ENCODE measurements at regions not wholly inside any gene's neighbourhood (a gene's known extent, or its start where the extent isn't known, plus 50 kb on each side); places are given as distances from the start of the nearest gene placed in this dataset.

GRCh38 chr13:105552078-105552477, 983.4 kb downstream of the EFNB2 start:
- H3K4me1 Mint-ChIP-seq: no peaks in the 10 kb centered on the region
- H3K4me1 ChIP-seq (ENCODE audit: control insufficient read depth, insufficient read depth, low read length): no peaks in the 10 kb centered on the region
- no peak for TF ChIP-seq CTCF (conservative IDR thresholded peaks at IDR 0.05)

GRCh38 chr13:105547851-105548250, 987.6 kb downstream of the EFNB2 start:
- H3K9me3 ChIP-seq (ENCODE audit: control insufficient read depth, low read length): no peaks in the 10 kb centered on the region
- H3K27me3 Mint-ChIP-seq (ENCODE audit: insufficient read depth): no peaks in the 10 kb centered on the region
- H3K36me3 Mint-ChIP-seq (ENCODE audit: low read depth): no peaks in the 10 kb centered on the region
- DNase-seq: no peak
- no peaks in the 10 kb centered on the region for H3K4me1 Mint-ChIP-seq
- no peaks in the 10 kb centered on the region for H3K27me3 ChIP-seq (ENCODE audit: control insufficient read depth, insufficient read depth, low read length, poor library complexity, severe bottlenecking)
- H3K27ac ChIP-seq (ENCODE audit: low read depth, low read length): no peak overlapping the region
- H3K9ac ChIP-seq (ENCODE audit: extremely low read depth, low read length, poor library complexity, severe bottlenecking): no peak overlapping the region
- no peaks in the 10 kb centered on the region for H3K4me1 ChIP-seq (ENCODE audit: control insufficient read depth, insufficient read depth, low read length)
- H3K27ac Mint-ChIP-seq: no peak overlapping the region
- no peak overlapping the region for H3K4me3 Mint-ChIP-seq
- 96 to 97% methylated on average over 3 of the region's 3 CpGs for WGBS, 2 experiments (ENCODE audit: insufficient coverage in 1 of 2, insufficient read length in 1 of 2)
- no peaks in the 10 kb centered on the region for H3K9me3 Mint-ChIP-seq
- TF ChIP-seq CTCF (conservative IDR thresholded peaks at IDR 0.05): no peak
- no peaks in the 10 kb centered on the region for H3K36me3 ChIP-seq (ENCODE audit: control insufficient read depth, insufficient read depth, low read length)
- H3K4me3 ChIP-seq (ENCODE audit: low read length): no peak overlapping the region

More at GRCh38 chr13:105552078-105552477, 983.4 kb downstream of the EFNB2 start:
- DNase-seq: no peak
- Histone ChIP-seq H3K9ac (ENCODE audit: extremely low read depth, low read length, poor library complexity, severe bottlenecking) (no peak overlapping the region), H3K27me3 (ENCODE audit: control insufficient read depth, insufficient read depth, low read length, poor library complexity, severe bottlenecking) (no peaks in the 10 kb centered on the region), H3K9me3 (ENCODE audit: control insufficient read depth, low read length) (no peaks in the 10 kb centered on the region), H3K27ac (ENCODE audit: low read depth, low read length) (no peak overlapping the region), H3K4me3 (ENCODE audit: low read length) (no peak overlapping the region), H3K36me3 (ENCODE audit: control insufficient read depth, insufficient read depth, low read length) (no peaks in the 10 kb centered on the region)
- Mint-ChIP-seq H3K36me3 (ENCODE audit: low read depth) (no peaks in the 10 kb centered on the region), H3K9me3 (no peaks in the 10 kb centered on the region), H3K27me3 (ENCODE audit: insufficient read depth) (no peaks in the 10 kb centered on the region), H3K27ac (no peak overlapping the region), H3K4me3 (no peak overlapping the region)
- 83 to 85% methylated on average over 9 to 12 of the region's 12 CpGs for WGBS, 2 experiments (ENCODE audit: insufficient coverage in 1 of 2, insufficient read length in 1 of 2)

- Mint-ChIP-seq H3K27ac (no peak overlapping the region), H3K4me1 (no peaks in the 10 kb centered on the region), H3K27me3 (ENCODE audit: insufficient read depth) (no peaks in the 10 kb centered on the region), H3K4me3 (no peak overlapping the region), H3K9me3 (no peaks in the 10 kb centered on the region), H3K36me3 (ENCODE audit: low read depth) (no peaks in the 10 kb centered on the region)
- Histone ChIP-seq H3K4me1 (ENCODE audit: control insufficient read depth, insufficient read depth, low read length) (no peaks in the 10 kb centered on the region), H3K9me3 (ENCODE audit: control insufficient read depth, low read length) (no peaks in the 10 kb centered on the region), H3K4me3 (ENCODE audit: low read length) (no peak overlapping the region), H3K27ac (ENCODE audit: low read depth, low read length) (no peak overlapping the region), H3K27me3 (ENCODE audit: control insufficient read depth, insufficient read depth, low read length, poor library complexity, severe bottlenecking) (no peaks in the 10 kb centered on the region), H3K36me3 (ENCODE audit: control insufficient read depth, insufficient read depth, low read length) (no peaks in the 10 kb centered on the region), H3K9ac (ENCODE audit: extremely low read depth, low read length, poor library complexity, severe bottlenecking) (no peak overlapping the region)
- WGBS, 2 experiments (ENCODE audit: insufficient coverage in 1 of 2, insufficient read length in 1 of 2): 75 to 76% methylated on average over 5 of the region's 5 CpGs
- no peak for TF ChIP-seq CTCF (conservative IDR thresholded peaks at IDR 0.05)
- no peak for DNase-seq
Measured at GRCh38 chr13:105545811-105546210, 989.7 kb downstream of the EFNB2 start.

All from endodermal cell (in vitro differentiated cells).